NCI-H748 treated with DMSO at 0.1 percent for 48 hours (cell line): ENCODE measurements at regions not wholly inside any gene's neighbourhood (a gene's known extent, or its start where the extent isn't known, plus 50 kb on each side); places are given as distances from the start of the nearest gene placed in this dataset.
A peak's percentile ranks its signal among the peaks of the same experiment; 100 is the strongest.
"Not testable (repeated sequence)": the region's sequence is repeated elsewhere in the genome, so short reads cannot be mapped to it uniquely, and the experiment has no call there.

Source experiments
- DNase-seq: peaks from one replicate; lab custom pipeline; 2025; lab: John Stamatoyannopoulos, UW

GRCh38 chr4:75287738-75288517, 226.3 kb downstream of the RCHY1 start:
- DNase-seq = no peak

- no peak for DNase-seq
Measured at GRCh38 chr4:75285837-75286236, 228.4 kb downstream of the RCHY1 start.

GRCh38 chr4:75284831-75285230, 229.4 kb downstream of the RCHY1 start:
- DNase-seq = no peak

- DNase-seq = not testable (repeated sequence)
Measured at GRCh38 chr4:75280461-75280860, 233.7 kb downstream of the RCHY1 start.

GRCh38 chr4:75259306-75259705, 254.9 kb downstream of the RCHY1 start:
- DNase-seq = no peak

- no peak for DNase-seq
Measured at GRCh38 chr4:75255261-75255660, 258.9 kb downstream of the RCHY1 start.

GRCh38 chr4:75254745-75255144, 259.5 kb downstream of the RCHY1 start:
- DNase-seq = no peak

GRCh38 chr4:75253094-75253493, 261.1 kb downstream of the RCHY1 start:
- not testable (repeated sequence) for DNase-seq

GRCh38 chr4:75251547-75251946, 262.7 kb downstream of the RCHY1 start:
- no peak for DNase-seq

GRCh38 chr4:75249739-75250138, 264.5 kb downstream of the RCHY1 start:
- DNase-seq = peak; percentile 1

- peak; percentile 85 for DNase-seq
Measured at GRCh38 chr4:75248770-75249407, 265.3 kb downstream of the RCHY1 start.

- DNase-seq = no peak
Measured at GRCh38 chr4:75244325-75244724, 269.9 kb downstream of the RCHY1 start.

GRCh38 chr4:75243570-75243969, 270.6 kb downstream of the RCHY1 start:
- no peak for DNase-seq

- DNase-seq = no peak
Measured at GRCh38 chr4:75235359-75235951, 278.7 kb downstream of the RCHY1 start.

- no peak for DNase-seq
Measured at GRCh38 chr4:75232546-75232945, 281.7 kb downstream of the RCHY1 start.

- no peak for DNase-seq
Measured at GRCh38 chr4:75229806-75230570, 284.2 kb downstream of the RCHY1 start.

- DNase-seq = no peak
Measured at GRCh38 chr4:75213480-75213879, 280.6 kb downstream of the PARM1 start.

GRCh38 chr4:75211422-75211821, 278.5 kb downstream of the PARM1 start:
- DNase-seq = no peak

- no peak for DNase-seq
Measured at GRCh38 chr4:75207902-75208301, 275.0 kb downstream of the PARM1 start.

GRCh38 chr4:75195111-75195510, 262.2 kb downstream of the PARM1 start:
- no peak for DNase-seq

GRCh38 chr4:75194180-75194579, 261.3 kb downstream of the PARM1 start:
- DNase-seq = no peak

- not testable (repeated sequence) for DNase-seq
Measured at GRCh38 chr4:75192182-75192581, 259.3 kb downstream of the PARM1 start.
